H9 (cell line): ENCODE measurements at regions not wholly inside any gene's neighbourhood (a gene's known extent, or its start where the extent isn't known, plus 50 kb on each side); places are given as distances from the start of the nearest gene placed in this dataset.

Experiments used
- DNase-seq: peaks from one replicate; pipeline ENCODE4 v3.0.0-alpha.2; 2017
- H2AFZ ChIP-seq: one replicate; pipeline ENCODE4 v1.6.1; 2013; ENCODE audit warnings: mild to moderate bottlenecking, low read length, control low read depth, moderate library complexity
- H2AK5ac ChIP-seq: 2 replicates; pipeline ENCODE4 v1.6.1; 2013; ENCODE audit warnings: low read length, control low read depth, mixed read lengths; ENCODE audit not compliant: insufficient read length
- H2BK120ac ChIP-seq: one replicate; pipeline ENCODE4 v1.6.1; 2013; ENCODE audit warnings: low read depth, mild to moderate bottlenecking, low read length, control low read depth, inconsistent platforms; ENCODE audit not compliant: poor library complexity, severe bottlenecking
- H2BK12ac ChIP-seq: 2 replicates; pipeline ENCODE4 v1.6.1; 2013; ENCODE audit warnings: low read length, control low read depth, mixed read lengths, low read depth; ENCODE audit not compliant: insufficient read length
- H2BK15ac ChIP-seq: 2 replicates; pipeline ENCODE4 v1.6.1; 2013; ENCODE audit warnings: low read depth, low read length, control low read depth
- H2BK20ac ChIP-seq: one replicate; pipeline ENCODE4 v1.6.1; 2013; ENCODE audit warnings: low read depth, mild to moderate bottlenecking, low read length, control low read depth, inconsistent platforms; ENCODE audit not compliant: poor library complexity, severe bottlenecking
- H2BK5ac ChIP-seq: 2 replicates; pipeline ENCODE4 v1.6.1; 2013; ENCODE audit warnings: low read length, control low read depth, mixed read lengths; ENCODE audit not compliant: insufficient read length
- H3K14ac ChIP-seq: 2 replicates; pipeline ENCODE4 v1.6.1; 2013; ENCODE audit warnings: low read length, control low read depth; ENCODE audit not compliant: insufficient read depth
- H3K18ac ChIP-seq: 2 replicates; pipeline ENCODE4 v1.6.1; 2013; ENCODE audit warnings: low read depth, mild to moderate bottlenecking, mixed read lengths, low read length, control low read depth; ENCODE audit not compliant: insufficient read length
- H3K23ac ChIP-seq: 2 replicates; pipeline ENCODE4 v1.6.1; 2013; ENCODE audit warnings: low read length, control low read depth, mixed read lengths, low read depth; ENCODE audit not compliant: insufficient read length
- H3K23me2 ChIP-seq: 2 replicates; pipeline ENCODE4 v1.6.1; 2013; ENCODE audit warnings: low read depth, mild to moderate bottlenecking, mixed read lengths, low read length, control low read depth; ENCODE audit not compliant: insufficient read length, poor library complexity, severe bottlenecking
- H3K27ac ChIP-seq: 2 replicates; pipeline ENCODE4 v1.5.1; 2013; ENCODE audit warnings: low read length, control low read depth, mixed read lengths, low read depth; ENCODE audit not compliant: insufficient read length
- H3K27me3 ChIP-seq: 2 replicates; pipeline ENCODE4 v1.6.1; 2013; ENCODE audit warnings: low read length, control low read depth, inconsistent platforms; ENCODE audit not compliant: insufficient read depth
- H3K4ac ChIP-seq: 2 replicates; pipeline ENCODE4 v1.6.1; 2013; ENCODE audit warnings: low read depth, mild to moderate bottlenecking, control low read depth, inconsistent platforms, low read length, moderate library complexity
- H3K4me1 ChIP-seq: 2 replicates; pipeline ENCODE4 v1.6.1; 2013; ENCODE audit warnings: low read length, control low read depth, inconsistent platforms; ENCODE audit not compliant: insufficient read depth
- H3K4me2 ChIP-seq: 2 replicates; pipeline ENCODE4 v1.6.1; 2013; ENCODE audit warnings: low read length, control low read depth, mixed read lengths; ENCODE audit not compliant: insufficient read length, insufficient read depth
- H3K56ac ChIP-seq: 2 replicates; pipeline ENCODE4 v1.6.1; 2013; ENCODE audit warnings: low read depth, mild to moderate bottlenecking, mixed read lengths, low read length, control low read depth; ENCODE audit not compliant: insufficient read length
- H3K79me1 ChIP-seq: 2 replicates; pipeline ENCODE4 v1.6.1; 2013; ENCODE audit warnings: low read depth, mild to moderate bottlenecking, moderate library complexity, low read length, control low read depth, inconsistent platforms; ENCODE audit not compliant: insufficient read depth, poor library complexity, severe bottlenecking
- H3K79me2 ChIP-seq: 2 replicates; pipeline ENCODE4 v1.6.1; 2013; ENCODE audit warnings: low read length, control low read depth, inconsistent platforms; ENCODE audit not compliant: insufficient read depth
- H3K9ac ChIP-seq: 2 replicates; pipeline ENCODE4 v1.6.1; 2013; ENCODE audit warnings: low read length, control low read depth, mixed read lengths; ENCODE audit not compliant: insufficient read length; ENCODE audit errors: extremely low read depth
- H3K9me3 ChIP-seq: one replicate; pipeline ENCODE4 v1.6.1; 2013; ENCODE audit warnings: low read depth, low read length, inconsistent platforms; ENCODE audit not compliant: control insufficient read depth
- H3T11ph ChIP-seq: one replicate; pipeline ENCODE4 v1.6.1; 2013; ENCODE audit warnings: mild to moderate bottlenecking, low read length, control low read depth, inconsistent platforms
- H4K20me1 ChIP-seq: one replicate; pipeline ENCODE4 v1.6.1; 2013; ENCODE audit not compliant: control insufficient read depth, insufficient read length, insufficient read depth
- H4K5ac ChIP-seq: 2 replicates; pipeline ENCODE4 v1.6.1; 2013; ENCODE audit warnings: low read depth, mild to moderate bottlenecking, mixed read lengths, low read length, control low read depth; ENCODE audit not compliant: insufficient read length
- H4K8ac ChIP-seq: replicated peaks from 2 replicates; pipeline ENCODE4 v1.6.1; 2013; ENCODE audit warnings: low read length, control low read depth, mixed read lengths, low read depth; ENCODE audit not compliant: insufficient read length
- H4K91ac ChIP-seq: 2 replicates; pipeline ENCODE4 v1.6.1; 2013; ENCODE audit warnings: low read depth, mild to moderate bottlenecking, moderate library complexity, mixed read lengths, low read length, control low read depth; ENCODE audit not compliant: insufficient read length
- H3K27ac Mint-ChIP-seq, 3 experiments: 2 replicates in 2 of 3; 3 replicates in 1 of 3; pipeline ENCODE4 v1.8.0; 2020 to 2021; ENCODE audit warnings: mixed read lengths in 3 of 3, mild to moderate bottlenecking in 1 of 3, moderate library complexity in 1 of 3
- H3K27me3 Mint-ChIP-seq: 2 replicates; pipeline ENCODE4 v1.8.0; 2021; ENCODE audit warnings: low read depth, mild to moderate bottlenecking, moderate library complexity, mixed read lengths
- H3K36me3 Mint-ChIP-seq, 3 experiments: 2 replicates in 2 of 3; 3 replicates in 1 of 3; pipeline ENCODE4 v1.8.0; 2020 to 2021; ENCODE audit warnings: low read depth in 3 of 3, mixed read lengths in 3 of 3; ENCODE audit not compliant: insufficient read depth in 1 of 3
- H3K4me1 Mint-ChIP-seq, 2 experiments: 2 replicates each; pipeline ENCODE4 v1.8.0; 2020; ENCODE audit warnings: mixed read lengths in 2 of 2
- H3K4me3 Mint-ChIP-seq, 2 experiments: 2 replicates in 1 of 2; 3 replicates in 1 of 2; pipeline ENCODE4 v1.8.0; 2020 to 2021; ENCODE audit warnings: mild to moderate bottlenecking in 2 of 2, mixed read lengths in 2 of 2, moderate library complexity in 1 of 2
- H3K9me3 Mint-ChIP-seq, 2 experiments: 2 replicates in 1 of 2; 3 replicates in 1 of 2; pipeline ENCODE4 v1.8.0; 2020; ENCODE audit warnings: mild to moderate bottlenecking in 2 of 2, mixed read lengths in 2 of 2, moderate library complexity in 1 of 2
- WGBS: extraction: QIAGEN DNeasy Blood & Tissue Kit; methylation state at CpG from one replicate; pipeline ENCODE4 v1.1.7; 2013; ENCODE audit warnings: missing lambda C conversion rate, low lambda C conversion rate, mixed read lengths; ENCODE audit not compliant: insufficient read length; ENCODE audit errors: extremely low coverage; 5-methylcytosine and 5-hydroxymethylcytosine counted together
- TF ChIP-seq, protein P1 (sequence below): fragments of 200-600 bp; sonication (generic); conservative IDR thresholded peaks from 3 replicates; pipeline ENCODE4 v1.8.0; 2021; ENCODE audit warnings: antibody characterized with exemption, mild to moderate bottlenecking

DNA sequence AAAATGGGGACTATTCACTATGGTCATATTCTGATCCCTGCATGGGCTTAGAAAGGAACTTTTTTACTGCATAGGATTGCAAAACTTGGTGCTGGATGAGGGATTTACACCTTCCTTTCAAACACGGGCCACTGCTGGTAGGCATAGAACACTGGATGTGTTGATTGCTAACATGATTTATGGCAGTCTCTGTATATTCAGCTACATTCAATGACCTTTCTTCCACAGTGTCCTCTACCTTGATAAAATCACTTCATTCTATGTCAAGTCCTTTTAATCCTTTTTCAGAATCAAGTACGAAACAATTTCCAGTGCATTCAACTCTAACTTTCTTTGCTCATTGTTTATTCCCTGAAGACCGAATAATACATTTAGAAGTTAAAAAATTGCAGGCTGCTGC, 91.9 kb upstream of the ATG10 start:
- Histone ChIP-seq H2AK5ac (no peak overlapping the region), H4K20me1 (no peaks in the 10 kb centered on the region), H4K91ac (no peak overlapping the region), H3K23ac (no peak overlapping the region), H3K79me2 (no peaks in the 10 kb centered on the region), H2AFZ (no peak overlapping the region), H3K18ac (no peak overlapping the region), H3K4me1 (no peaks in the 10 kb centered on the region), H2BK12ac (no peak overlapping the region), H4K5ac (no peak overlapping the region), H3K9me3 (no peaks in the 10 kb centered on the region), H3K4me2 (no peak overlapping the region), H3K14ac (no peak overlapping the region), H3K79me1 (no peaks in the 10 kb centered on the region), H2BK20ac (no peak overlapping the region), H3K27me3 (no peaks in the 10 kb centered on the region), H3K9ac (no peak overlapping the region), H3K4ac (no peak overlapping the region), H2BK120ac (no peak overlapping the region), H3K27ac (no peak overlapping the region), H3K56ac (no peak overlapping the region), H2BK15ac (no peak overlapping the region), H2BK5ac (no peak overlapping the region), H4K8ac (no peak overlapping the region), H3K23me2 (no peaks in the 10 kb centered on the region), H3T11ph (no peak overlapping the region)
- no peak overlapping the region for H3K27ac Mint-ChIP-seq
- peaks cover 0 to 4% of the 10 kb centered on the region in 2 experiments; a peak in 2 of 4 replicates for H3K4me1 Mint-ChIP-seq
- no peaks in the 10 kb centered on the region for H3K9me3 Mint-ChIP-seq
- TF ChIP-seq, protein P1, sequence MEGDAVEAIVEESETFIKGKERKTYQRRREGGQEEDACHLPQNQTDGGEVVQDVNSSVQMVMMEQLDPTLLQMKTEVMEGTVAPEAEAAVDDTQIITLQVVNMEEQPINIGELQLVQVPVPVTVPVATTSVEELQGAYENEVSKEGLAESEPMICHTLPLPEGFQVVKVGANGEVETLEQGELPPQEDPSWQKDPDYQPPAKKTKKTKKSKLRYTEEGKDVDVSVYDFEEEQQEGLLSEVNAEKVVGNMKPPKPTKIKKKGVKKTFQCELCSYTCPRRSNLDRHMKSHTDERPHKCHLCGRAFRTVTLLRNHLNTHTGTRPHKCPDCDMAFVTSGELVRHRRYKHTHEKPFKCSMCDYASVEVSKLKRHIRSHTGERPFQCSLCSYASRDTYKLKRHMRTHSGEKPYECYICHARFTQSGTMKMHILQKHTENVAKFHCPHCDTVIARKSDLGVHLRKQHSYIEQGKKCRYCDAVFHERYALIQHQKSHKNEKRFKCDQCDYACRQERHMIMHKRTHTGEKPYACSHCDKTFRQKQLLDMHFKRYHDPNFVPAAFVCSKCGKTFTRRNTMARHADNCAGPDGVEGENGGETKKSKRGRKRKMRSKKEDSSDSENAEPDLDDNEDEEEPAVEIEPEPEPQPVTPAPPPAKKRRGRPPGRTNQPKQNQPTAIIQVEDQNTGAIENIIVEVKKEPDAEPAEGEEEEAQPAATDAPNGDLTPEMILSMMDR = no peak
- WGBS = no CpG with 5 or more reads among the region's 3 CpGs
- H3K36me3 Mint-ChIP-seq = no peaks in the 10 kb centered on the region
- no peak overlapping the region for H3K4me3 Mint-ChIP-seq
- no peaks in the 10 kb centered on the region; the same call in 1 of the 2 replicates for H3K27me3 Mint-ChIP-seq
- DNase-seq = no peak
